HG02885 (cell line): ENCODE measurements at regions not wholly inside any gene's neighbourhood (a gene's known extent, or its start where the extent isn't known, plus 50 kb on each side); places are given as distances from the start of the nearest gene placed in this dataset.

ENCODE experiments used
- ATAC-seq: cut with Tn5 transposase; IDR thresholded peaks from one replicate; pipeline ENCODE4 v1.9.1; 2021; ENCODE audit warnings: mild to moderate bottlenecking; ENCODE audit not compliant: unreplicated experiment, poor library complexity

DNA sequence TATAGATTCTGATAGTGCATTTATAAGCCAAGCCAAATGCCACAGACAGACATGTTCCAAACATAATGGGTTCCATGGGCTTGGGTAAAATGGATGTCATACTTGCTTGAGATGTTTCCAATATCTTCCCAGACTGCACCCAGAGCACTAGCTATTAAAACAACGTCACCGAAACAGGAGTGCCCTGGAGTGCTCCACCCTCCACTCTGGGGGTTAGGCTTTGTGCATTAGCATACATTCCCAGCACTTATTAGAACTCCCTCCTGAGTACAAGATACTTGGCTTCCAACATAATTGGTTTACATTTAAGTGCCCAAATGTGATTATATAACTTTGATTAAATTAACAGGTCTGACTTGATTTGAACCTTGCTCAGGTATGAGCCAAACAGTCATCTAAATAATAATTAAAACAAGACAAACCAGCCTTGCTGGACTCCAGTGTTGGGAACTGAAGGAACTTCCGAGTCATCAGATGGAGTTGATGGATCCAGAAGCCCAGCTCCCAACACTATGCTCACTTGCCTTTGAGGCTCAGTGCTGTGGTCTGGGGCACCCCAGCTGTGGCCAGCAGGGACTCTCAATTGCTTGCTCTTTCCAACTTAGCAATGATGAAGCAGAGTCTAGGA, 60.5 kb upstream of the LGALSL start:
- ATAC-seq: no peak

DNA sequence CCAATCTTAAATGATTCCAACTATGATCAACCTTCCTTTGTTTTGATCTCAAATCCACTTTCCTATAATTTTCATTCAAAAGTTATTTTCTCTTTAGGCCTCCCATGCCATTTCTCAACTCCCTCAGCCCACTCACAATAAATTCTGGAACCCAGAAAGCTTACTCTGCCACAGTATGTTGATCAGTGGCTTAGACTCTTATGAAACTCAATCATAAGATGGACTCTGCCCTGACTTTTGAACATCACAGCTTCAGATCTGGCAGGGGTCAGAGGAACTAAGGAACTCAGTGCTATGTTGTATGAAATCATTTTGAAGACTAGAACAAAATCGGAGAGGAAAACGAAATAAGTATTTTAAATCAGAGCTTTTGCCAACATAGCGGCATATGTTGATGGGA, 59.8 kb upstream of the LGALSL start:
- ATAC-seq: no peak

DNA sequence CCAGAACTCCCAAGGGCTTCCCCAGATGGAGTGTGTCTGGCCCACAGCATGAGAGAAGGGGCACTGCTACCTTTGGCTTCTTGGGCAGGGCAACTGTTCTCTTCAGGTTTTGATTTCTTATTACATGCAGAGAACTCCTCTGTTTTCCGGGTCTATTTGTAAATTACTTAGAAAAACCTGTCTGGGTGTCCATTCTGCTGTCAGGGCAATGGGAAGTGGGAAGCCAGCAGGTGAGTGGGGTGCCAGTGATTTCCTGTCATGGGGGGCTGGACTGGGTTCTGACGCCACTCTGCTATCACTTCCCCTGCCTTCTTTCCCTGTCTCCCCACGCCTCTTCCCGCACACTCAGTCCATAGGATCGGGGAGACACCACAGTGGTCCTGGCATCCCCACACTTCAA, 58.0 kb upstream of the LGALSL start:
- ATAC-seq: no peak

DNA sequence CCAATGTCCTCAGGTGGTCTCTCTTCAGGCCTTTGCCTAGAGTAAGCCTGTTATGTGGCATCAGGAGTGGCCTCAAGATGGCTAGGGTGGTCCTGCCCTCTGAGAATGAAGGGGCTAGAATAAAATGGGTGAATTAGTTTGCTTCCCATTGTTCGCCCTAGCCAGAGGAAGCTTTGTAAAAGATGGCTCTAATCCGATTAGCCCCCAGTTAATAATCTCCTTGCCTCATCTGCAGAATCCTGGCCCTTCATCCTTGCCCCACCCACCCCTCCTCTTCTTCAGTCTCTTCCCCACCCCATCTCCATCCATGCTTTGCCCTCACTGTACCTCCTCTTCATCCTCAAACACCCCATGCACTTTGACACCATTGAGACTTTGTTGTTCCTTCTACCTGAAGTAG, 57.4 kb upstream of the LGALSL start:
- no peak for ATAC-seq

DNA sequence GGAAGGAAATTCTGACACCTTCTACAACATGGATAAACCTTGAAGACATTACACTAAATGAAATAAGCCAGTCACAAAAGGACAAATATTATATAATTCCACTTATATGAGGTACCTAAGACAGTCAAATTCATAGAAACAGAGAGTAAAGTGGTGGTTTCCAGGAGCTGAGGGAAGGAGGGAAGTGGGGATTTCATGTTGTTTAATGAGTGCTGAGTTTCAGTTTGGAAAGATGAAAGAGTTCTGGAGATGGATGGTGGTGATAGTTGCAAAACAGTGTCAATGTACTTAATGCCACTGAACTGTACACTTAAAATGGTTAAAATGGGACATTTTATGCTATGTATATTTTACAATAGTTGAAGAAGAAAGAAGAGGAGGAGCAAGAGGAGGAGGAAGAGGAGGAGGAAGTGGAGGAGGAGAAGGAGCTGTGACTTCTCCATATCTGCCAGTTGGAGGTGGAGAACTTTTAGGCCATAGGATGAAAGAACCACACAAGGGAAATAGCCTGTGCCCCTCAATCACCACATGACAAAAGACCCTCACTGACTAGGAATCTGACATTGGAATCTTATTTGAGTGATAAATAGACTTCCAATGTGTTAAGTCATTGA, 55.3 kb upstream of the LGALSL start:
- no peak for ATAC-seq

DNA sequence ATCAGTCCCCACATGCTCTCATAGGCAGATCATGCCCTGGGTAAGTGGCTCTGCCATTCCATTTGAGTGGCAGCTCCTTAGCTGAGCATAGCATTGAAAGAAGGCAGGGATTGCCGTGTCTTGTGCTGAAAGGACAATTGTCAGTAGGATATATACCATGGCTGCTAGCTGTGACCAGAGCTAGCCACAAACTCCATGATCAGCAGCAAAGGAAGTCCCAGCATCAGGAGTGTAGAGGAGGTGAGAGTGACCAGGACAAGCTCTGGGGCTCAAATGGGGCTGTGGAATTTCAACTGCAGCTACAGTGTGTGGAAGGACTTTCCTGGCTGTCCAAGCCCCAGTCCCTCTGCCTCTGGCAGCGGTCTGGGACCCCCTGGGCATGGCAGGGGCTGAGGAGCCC, 54.4 kb upstream of the LGALSL start:
- no peak for ATAC-seq

DNA sequence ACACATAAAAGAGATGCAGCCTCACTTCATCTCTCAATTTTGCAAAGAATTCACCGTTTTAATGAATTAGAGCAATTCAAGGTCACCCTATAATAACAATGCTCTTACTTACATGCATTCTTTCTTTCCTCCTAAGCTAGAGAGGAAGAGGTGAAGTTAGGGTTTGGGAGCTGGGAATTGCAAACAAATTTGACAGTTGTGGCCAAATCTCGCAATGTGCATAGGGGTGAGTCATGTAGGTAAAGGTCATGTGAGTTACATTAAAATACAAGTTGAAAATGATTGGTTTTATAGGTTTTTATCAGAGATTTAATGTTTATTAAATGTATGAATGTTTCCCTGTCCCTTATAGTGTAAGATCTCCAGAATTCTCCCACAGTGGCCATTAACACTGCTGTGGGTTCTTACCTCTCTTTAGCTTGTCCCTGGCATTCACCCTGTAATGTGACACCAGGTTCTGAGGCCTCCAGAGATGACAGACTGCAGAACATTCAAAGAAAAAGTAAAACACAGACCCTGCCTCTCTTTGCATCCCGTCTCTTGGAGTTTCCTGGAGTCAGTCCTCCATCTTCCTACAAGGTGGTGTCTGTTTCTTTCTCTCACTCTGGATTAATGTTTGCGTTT, 53.7 kb upstream of the LGALSL start:
- no peak for ATAC-seq

DNA sequence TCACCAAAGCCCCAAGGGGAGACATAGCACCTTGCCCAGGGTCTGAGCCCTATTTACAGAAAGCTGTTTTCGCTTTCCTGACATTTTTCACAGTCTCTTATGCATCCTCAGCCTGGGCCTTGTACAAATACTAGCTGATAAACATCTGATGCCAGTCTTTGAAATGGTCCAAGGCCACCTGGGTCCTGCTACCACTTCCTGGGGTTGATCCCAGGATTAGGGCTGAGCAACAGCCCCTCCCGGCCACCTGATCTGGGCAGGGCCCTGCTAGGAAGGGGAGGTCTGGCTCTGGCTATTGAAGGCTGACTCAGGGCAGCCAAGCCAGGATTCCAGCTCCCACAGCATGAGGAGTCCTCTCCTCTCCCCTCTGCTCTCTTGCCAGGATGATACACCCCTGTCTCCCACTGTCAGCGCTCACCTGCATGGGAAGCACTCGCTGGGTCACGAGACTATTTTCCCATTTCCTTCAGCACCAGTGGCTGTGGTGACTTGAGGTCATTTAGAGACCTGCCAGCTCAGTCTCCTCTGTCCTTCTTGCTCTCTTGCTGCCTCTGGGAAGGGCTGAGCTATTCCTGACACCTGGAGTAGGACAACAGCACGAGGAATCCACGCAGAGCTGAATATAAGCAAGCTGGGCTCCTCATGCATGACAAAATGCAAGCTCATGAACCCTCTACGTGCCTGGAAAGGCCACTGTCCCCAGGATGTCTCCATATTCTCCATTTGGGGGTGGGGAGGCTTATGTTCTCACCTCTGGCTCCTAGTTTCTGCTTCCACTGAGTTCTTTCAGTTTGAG, 53.0 kb upstream of the LGALSL start:
- ATAC-seq: no peak

DNA sequence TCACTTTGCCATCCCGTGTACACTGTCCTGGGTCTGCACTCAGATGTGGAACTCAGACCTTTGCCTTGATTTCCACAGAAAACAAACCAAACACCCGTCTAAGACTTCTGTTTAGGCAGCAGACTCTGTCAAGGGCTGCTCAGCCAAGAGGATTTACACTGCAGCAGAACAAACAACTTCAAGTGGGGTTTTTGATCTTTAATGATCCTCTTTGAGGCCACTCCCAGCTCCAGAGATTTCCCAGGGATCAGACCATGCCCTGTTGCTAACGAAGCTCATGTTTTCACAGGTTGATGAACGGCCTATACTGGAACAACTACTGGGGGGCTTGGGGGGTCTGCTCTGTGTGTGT, 52.5 kb upstream of the LGALSL start:
- ATAC-seq: no peak

DNA sequence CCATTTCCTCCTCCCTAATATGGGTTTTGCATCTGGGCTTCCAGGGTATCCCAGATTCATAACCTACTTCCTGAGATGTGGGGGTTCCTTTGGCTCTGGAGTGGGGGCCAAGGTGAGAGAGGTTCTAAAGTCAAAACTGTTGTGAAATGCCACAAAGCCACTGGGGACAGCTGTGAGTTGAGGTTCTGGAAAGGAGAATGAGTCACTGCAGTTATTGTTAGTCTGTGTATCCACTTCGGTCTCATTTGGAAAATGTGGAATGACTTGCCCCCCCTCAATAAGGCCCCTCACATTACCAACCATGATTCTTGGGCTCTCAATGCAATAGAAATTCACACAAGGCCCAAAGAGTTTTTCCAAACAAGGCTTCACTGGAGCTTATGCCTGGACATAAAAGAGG, 51.1 kb upstream of the LGALSL start:
- ATAC-seq: no peak

DNA sequence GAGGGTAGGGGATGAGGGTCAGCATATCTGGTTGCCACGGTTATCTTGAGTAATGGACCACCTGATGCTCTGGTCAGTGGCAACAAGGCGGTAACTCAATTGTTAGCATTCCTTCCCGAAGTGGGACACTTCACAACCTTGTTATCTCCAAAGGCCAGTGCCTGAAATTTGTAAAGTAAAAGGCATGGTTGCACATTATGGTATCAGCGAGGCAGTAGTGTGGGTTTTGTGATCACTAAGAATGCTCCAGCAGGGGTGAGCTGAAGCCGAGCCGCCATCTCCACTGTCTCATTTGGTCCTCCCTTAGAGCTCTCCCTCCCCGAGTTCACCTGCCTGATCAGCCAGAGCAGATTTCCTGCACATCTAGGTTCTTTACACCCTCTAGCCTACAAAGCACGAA, 50.5 kb upstream of the LGALSL start:
- no peak for ATAC-seq

DNA sequence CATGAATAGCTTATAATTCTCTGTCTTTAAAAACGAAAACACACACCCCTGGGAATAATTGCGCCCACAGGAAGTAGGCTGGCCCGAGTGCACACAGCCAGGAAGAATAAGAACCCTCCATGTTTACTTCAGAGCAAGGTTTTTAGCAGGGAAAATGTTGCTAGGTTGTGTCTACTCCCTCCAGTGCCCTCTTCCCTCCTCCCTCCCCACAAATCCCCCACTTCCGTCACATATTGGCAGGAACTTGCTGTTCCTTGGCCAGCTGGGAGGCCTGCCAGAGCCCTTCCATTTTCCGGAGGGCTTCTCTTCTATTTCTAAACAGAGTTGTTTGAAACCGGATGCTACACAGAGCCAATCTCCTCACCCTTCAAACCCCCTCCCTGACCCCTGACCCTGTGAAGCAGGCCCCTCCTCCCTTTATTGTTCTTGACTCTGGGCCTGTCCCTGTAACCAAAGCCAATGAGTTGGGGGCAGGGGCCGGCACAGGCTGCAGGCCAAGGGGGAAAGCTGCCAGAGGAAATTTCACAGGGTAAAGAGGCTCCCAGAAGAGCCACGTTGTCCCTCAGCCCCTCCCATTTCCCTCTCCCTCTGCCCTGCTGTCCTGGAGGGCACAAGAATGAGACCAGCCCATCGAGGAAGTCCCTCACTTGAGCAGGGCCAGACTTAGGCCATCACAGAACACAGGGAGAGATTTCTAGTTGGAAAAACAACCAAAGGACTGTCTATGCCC, 49.8 kb upstream of the LGALSL start:
- no peak for ATAC-seq
